H54 (cell line): ENCODE measurements at regions not wholly inside any gene's neighbourhood (a gene's known extent, or its start where the extent isn't known, plus 50 kb on each side); places are given as distances from the start of the nearest gene placed in this dataset.
"Not testable (repeated sequence)": the region's sequence is repeated elsewhere in the genome, so short reads cannot be mapped to it uniquely, and the experiment has no call there.

ENCODE experiments used
- DNase-seq: peaks from one replicate; pipeline ENCODE4 v3.0.0; 2011; ENCODE audit warnings: low spot score, mixed read lengths; ENCODE audit not compliant: insufficient read length
- FAIRE-seq: peaks from 3 replicates; lab custom pipeline; 2011; peaks lifted over from hg19 to GRCh38; lab: Jason Lieb, UNC
- POLR2A ChIP-seq: IDR thresholded peaks from 2 replicates; pipeline ENCODE4 v1.6.1; 2011; ENCODE audit warnings: low read depth, mild to moderate bottlenecking, low read length

DNA sequence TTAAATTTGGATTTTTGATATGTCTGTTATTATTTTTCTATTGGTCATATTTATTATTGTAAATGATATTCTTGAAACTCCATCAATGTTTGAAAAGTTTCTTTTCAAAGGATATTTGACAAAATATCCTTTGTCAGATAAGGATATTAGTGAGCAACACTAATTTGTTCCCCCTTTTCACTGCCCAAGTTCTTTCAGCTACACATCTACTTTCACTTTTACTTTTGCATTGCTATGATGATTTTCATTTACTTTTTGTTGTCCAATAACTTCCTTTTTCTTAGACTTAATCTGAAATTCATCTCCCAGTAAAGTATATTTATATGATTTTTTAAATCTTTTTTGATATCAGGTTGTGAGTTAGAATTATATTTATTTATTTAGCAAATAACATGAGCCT lies 542.3 kb upstream of the ADGRL3 start:
- DNase-seq (no peak), FAIRE-seq (no peak)
- no peak for TF ChIP-seq POLR2A

GRCh38 chr4:60663769-60664168 lies 536.4 kb upstream of the ADGRL3 start:
- DNase-seq, result no peak
- FAIRE-seq, result no peak
- no peak for TF ChIP-seq POLR2A

- no peak for FAIRE-seq
- no peak for TF ChIP-seq POLR2A
- no peak for DNase-seq
Measured at GRCh38 chr4:60682901-60683300, 517.2 kb upstream of the ADGRL3 start.

DNA sequence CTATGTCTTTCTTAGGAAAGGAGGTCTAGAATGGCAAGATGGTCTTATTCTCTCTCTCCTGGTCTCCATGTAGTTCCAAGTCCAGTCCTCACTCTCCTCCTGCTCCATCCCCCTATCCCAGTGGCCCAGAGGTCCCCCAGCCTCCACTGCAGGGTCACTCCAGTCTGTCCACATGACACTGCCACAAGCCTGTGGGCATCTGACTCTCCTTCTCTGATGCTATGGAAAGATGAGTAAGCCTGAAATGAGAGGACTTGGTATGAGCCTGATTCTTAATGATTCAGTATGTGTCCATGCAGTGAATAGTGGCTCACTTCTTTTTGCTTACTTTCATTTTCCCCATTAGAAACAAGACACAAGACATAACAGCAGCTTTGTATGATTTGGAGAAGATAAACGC lies 516.8 kb upstream of the ADGRL3 start:
- DNase-seq (peak; percentile 11), FAIRE-seq (peak; percentile 69)
- TF ChIP-seq POLR2A, result no peak

- DNase-seq, result no peak
Measured at GRCh38 chr4:60683973-60684372, 516.2 kb upstream of the ADGRL3 start.

GRCh38 chr4:60696062-60696461 lies 504.1 kb upstream of the ADGRL3 start:
- FAIRE-seq, DNase-seq: not testable (repeated sequence)

More at GRCh38 chr4:60683973-60684372, 516.2 kb upstream of the ADGRL3 start:
- no peak for TF ChIP-seq POLR2A
- no peak for FAIRE-seq

DNA sequence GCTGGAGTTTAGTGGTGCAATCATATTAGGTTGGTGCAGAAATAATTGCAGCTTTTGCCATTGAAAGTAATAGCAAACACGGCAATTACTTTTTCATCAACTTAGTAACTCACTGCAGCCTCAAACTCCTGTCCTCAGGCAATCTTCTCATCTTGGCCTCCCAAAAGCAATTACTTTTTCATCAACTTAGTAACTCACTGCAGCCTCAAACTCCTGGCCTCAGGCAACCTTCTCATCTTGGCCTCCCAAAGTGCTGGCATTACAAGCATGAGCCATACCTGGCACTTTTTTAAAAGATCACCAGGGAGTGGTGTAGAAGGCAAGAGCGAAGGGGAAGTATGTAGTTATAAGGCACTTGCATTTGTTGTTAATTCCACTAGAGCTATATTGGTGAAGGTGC lies 491.1 kb upstream of the ADGRL3 start:
- no peak for TF ChIP-seq POLR2A
- no peak for FAIRE-seq
- no peak for DNase-seq

DNA sequence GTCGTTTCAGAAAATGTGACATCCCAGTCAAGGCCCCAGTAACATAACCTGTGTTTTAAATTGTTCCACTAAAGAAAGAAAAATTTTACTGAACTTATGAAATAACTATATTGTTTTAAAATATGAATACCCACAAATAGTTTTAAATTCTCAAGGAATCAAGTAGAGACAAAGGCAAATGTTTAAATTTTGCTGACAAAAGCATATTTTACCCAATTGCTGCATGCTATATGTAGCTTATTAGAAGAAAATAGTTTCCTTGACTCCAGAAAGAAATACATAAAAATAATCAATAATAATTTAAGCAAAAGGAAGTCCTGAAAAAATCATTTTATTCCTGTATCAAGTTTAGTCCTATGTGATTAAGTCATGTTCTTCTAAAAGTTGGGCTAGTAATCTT lies 481.3 kb upstream of the ADGRL3 start:
- no peak for FAIRE-seq
- no peak for DNase-seq
- no peak for TF ChIP-seq POLR2A

- TF ChIP-seq POLR2A, result no peak
- FAIRE-seq, result no peak
- no peak for DNase-seq
Measured at GRCh38 chr4:60721685-60722084, 478.4 kb upstream of the ADGRL3 start.

DNA sequence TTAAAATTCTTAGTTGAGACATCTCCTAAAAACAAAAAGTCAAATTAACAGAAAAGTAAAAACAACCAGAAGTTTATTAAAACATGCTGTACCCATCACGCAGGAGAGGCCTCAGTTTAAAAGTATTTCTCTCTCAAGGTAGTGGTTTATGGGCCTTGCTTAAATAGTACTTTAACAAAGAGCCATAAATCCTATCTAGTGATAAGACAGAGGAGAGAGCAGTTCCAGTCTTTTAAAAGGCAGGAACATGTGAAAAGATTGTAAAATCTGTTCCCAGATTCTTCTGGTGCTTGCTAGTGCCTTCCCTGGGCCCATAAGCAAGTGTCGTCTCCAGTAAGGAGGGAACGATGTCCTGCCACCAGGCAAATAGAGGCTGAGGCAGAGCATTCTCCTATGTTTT lies 476.3 kb upstream of the ADGRL3 start:
- no peak for FAIRE-seq
- no peak for DNase-seq
- no peak for TF ChIP-seq POLR2A

GRCh38 chr4:60724623-60725022 lies 475.5 kb upstream of the ADGRL3 start:
- TF ChIP-seq POLR2A, result no peak
- peak; percentile 5 for DNase-seq
- peak; percentile 76 for FAIRE-seq

- FAIRE-seq (no peak), DNase-seq (no peak)
- no peak for TF ChIP-seq POLR2A
Measured at GRCh38 chr4:60726779-60727178, 473.3 kb upstream of the ADGRL3 start.

- no peak for TF ChIP-seq POLR2A
- DNase-seq, result no peak
Measured at GRCh38 chr4:60729194-60729593, 470.9 kb upstream of the ADGRL3 start.

DNA sequence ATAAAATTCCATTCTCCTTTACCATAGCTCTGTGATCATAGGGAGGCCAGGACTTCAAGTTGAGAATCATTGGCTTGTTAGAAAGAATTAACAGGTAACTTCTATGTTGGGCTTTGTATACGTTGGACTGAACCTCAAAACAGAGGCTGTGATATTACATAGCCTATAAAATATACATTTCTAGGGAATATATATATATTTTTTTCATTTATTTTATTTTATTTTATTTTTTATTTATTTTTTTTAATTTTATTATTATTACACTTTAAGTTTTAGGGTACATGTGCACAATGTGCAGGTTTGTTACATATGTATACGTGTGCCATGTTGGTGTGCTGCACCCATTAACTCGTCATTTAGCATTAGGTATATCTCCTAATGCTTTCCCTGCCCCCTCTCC lies 470.4 kb upstream of the ADGRL3 start:
- DNase-seq, FAIRE-seq: not testable (repeated sequence)

More at GRCh38 chr4:60729194-60729593, 470.9 kb upstream of the ADGRL3 start:
- no peak for FAIRE-seq

DNA sequence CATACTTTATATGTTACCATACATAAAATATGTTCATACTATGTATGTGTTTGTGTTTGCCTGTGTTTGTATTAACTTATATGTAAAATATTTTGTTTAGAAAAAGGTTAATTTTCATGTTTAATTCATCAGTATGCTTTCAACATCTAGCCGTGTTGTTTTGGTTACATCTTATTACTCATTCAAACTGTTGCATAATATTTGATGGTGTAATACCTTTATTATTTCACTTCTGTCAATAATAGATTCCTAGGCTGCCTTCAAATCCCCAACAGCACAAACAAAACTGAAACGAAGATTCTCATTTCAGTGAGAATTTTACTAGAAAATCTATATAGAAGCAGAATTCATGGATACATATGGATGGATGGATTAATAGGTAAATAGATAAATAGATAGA lies 462.3 kb upstream of the ADGRL3 start:
- FAIRE-seq, result no peak
- DNase-seq, result no peak
- no peak for TF ChIP-seq POLR2A

DNA sequence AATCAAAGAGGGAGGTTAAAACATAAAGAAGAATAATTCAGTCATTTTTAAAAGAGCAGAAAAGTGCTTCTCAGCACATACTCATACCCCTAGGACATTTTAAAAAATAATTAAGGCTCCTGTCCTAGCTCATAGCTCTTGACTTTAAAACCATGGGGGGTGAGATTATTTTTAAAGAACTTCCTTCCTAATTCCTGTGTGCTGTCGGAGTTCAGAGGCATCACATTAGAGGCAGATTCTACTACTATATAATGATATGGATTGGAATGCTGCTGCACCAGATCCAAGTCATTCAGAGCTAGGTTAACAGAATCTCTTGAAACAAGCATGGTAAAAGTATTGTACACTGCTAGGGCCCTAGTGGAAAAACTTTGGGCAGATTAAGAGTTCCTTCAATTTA lies 456.5 kb upstream of the ADGRL3 start:
- DNase-seq, result no peak
- FAIRE-seq, result no peak
- TF ChIP-seq POLR2A, result no peak

GRCh38 chr4:60744767-60745166 lies 455.4 kb upstream of the ADGRL3 start:
- TF ChIP-seq POLR2A, result no peak

More at GRCh38 chr4:60744767-60745166, 455.4 kb upstream of the ADGRL3 start:
- FAIRE-seq (no peak), DNase-seq (no peak)
